HCT116 (cell line): ENCODE measurements at regions not wholly inside any gene's neighbourhood (a gene's known extent, or its start where the extent isn't known, plus 50 kb on each side); places are given as distances from the start of the nearest gene placed in this dataset.

Source experiments
- ATAC-seq: fragments of 200-7000 bp; cut with Tn5 transposase; 2 replicates; pipeline ENCODE4 v1.9.1; 2020; ENCODE audit warnings: mild to moderate bottlenecking, moderate library complexity
- BruUV-seq: library from RNA; stranded (reverse); fragments of 400-500 nt; replicated peaks from 2 replicates; lab custom pipeline; 2021; lab: Mats Ljungman, UMichigan
- CTCF ChIA-PET: fragments of 300-600 bp; sonication (Branson Sonifier 250); formaldehyde crosslinking; loops from one replicate; lab custom pipeline; 2021; ENCODE audit warnings: antibody characterized with exemption; lab: Charles Lee
- POLR2A ChIA-PET: fragments of 300-600, 350-600 bp; sonication (Branson Sonifier 250); formaldehyde crosslinking; loops from one replicate; lab custom pipeline; 2021; ENCODE audit warnings: antibody characterized with exemption; lab: Charles Lee
- RAD21 ChIA-PET, 2 experiments: fragments of 300-600 bp; sonication (Branson Sonifier 250); formaldehyde crosslinking; loops; one replicate each; lab custom pipeline; 2023; ENCODE audit warnings: low total read pairs in 2 of 2; ENCODE audit not compliant: uncharacterized antibody in 2 of 2, unreplicated experiment in 2 of 2, low non-redundant PET in 1 of 2; lab: Charles Lee
- DNase-seq: peaks from one replicate; pipeline ENCODE4 v3.0.0-alpha.2; 2010; ENCODE audit warnings: low read depth, low spot score
- H2AFZ ChIP-seq: fragments of 200-600 bp; shearing (Covaris generic), sonication (generic); 2 replicates; pipeline ENCODE4 v1.6.1; 2017; ENCODE audit warnings: low read depth, mixed run types, mixed read lengths, antibody characterized with exemption, low read length; ENCODE audit not compliant: poor library complexity, severe bottlenecking
- H3K27ac ChIP-seq: 2 replicates; pipeline ENCODE4 v1.5.1; 2012; ENCODE audit warnings: low read depth, low read length
- H3K27me3 ChIP-seq: fragments of 200-600 bp; sonication (generic); 2 replicates; pipeline ENCODE4 v1.6.1; 2016; ENCODE audit warnings: mixed run types, low read length, mixed read lengths; ENCODE audit not compliant: insufficient read depth
- H3K36me3 ChIP-seq, 2 experiments: fragments of 200-500 bp in 1 of 2; fragments of 200-600 bp in 1 of 2; sonication (Bioruptor generic) in 1 of 2; sonication (generic) in 1 of 2; 2 replicates each; pipeline versions ENCODE4 v1.5.1 to v1.6.1; 2014 to 2016; ENCODE audit warnings: low read length in 2 of 2, inconsistent platforms in 1 of 2, mixed read lengths in 1 of 2, mixed run types in 1 of 2; ENCODE audit not compliant: insufficient read depth in 2 of 2, control insufficient read depth in 1 of 2
- H3K4me1 ChIP-seq, 2 experiments: fragments of 200-600 bp in 1 of 2; sonication (generic) in 1 of 2; 2 replicates each; pipeline versions ENCODE4 v1.5.1 to v1.6.1; 2012 to 2017; ENCODE audit warnings: low read length in 2 of 2, inconsistent platforms in 1 of 2, mild to moderate bottlenecking in 1 of 2, mixed read lengths in 1 of 2, mixed run types in 1 of 2, moderate library complexity in 1 of 2; ENCODE audit not compliant: insufficient read depth in 2 of 2, control insufficient read depth in 1 of 2
- H3K4me2 ChIP-seq: fragments of 200-600 bp; sonication (generic); 2 replicates; pipeline ENCODE4 v1.6.1; 2017; ENCODE audit warnings: mixed run types, low read length, mixed read lengths
- H3K4me3 ChIP-seq, 2 experiments: fragments of 200-600 bp in 1 of 2; sonication (generic) in 1 of 2; replicated peaks in 1 of 2; 2 replicates each; pipeline ENCODE4 v1.5.1; 2011 to 2016; ENCODE audit warnings: low read length in 2 of 2, control low read depth in 1 of 2, low read depth in 1 of 2, mild to moderate bottlenecking in 1 of 2, mixed read lengths in 1 of 2, mixed run types in 1 of 2
- H3K79me2 ChIP-seq: fragments of 200-600 bp; sonication (generic); 2 replicates; pipeline ENCODE4 v1.6.1; 2017; ENCODE audit warnings: mild to moderate bottlenecking, mixed run types, low read length, moderate library complexity, mixed read lengths; ENCODE audit not compliant: insufficient read depth
- H3K9ac ChIP-seq: fragments of 200-600 bp; sonication (generic); 2 replicates; pipeline ENCODE4 v1.6.1; 2016; ENCODE audit warnings: low read length, mixed read lengths
- H3K9me2 ChIP-seq: fragments of 200-600 bp; sonication (generic), shearing (Covaris generic); 2 replicates; pipeline ENCODE4 v1.6.1; 2017; ENCODE audit warnings: mixed run types, mild to moderate bottlenecking, moderate library complexity; ENCODE audit not compliant: insufficient read depth
- H3K9me3 ChIP-seq, 2 experiments: fragments of 200-500 bp in 1 of 2; fragments of 200-600 bp in 1 of 2; sonication (Bioruptor generic) in 1 of 2; sonication (generic) in 1 of 2; 2 replicates each; pipeline ENCODE4 v1.6.1; 2014 to 2017; ENCODE audit warnings: low read length in 2 of 2, mixed read lengths in 2 of 2, inconsistent platforms in 1 of 2, low read depth in 1 of 2, mild to moderate bottlenecking in 1 of 2, mixed run types in 1 of 2, moderate library complexity in 1 of 2; ENCODE audit not compliant: control insufficient read depth in 1 of 2, insufficient read depth in 1 of 2
- H4K20me1 ChIP-seq: fragments of 200-600 bp; sonication (generic), shearing (Covaris generic); 2 replicates; pipeline ENCODE4 v1.6.1; 2017; ENCODE audit warnings: mixed run types, mild to moderate bottlenecking, moderate library complexity; ENCODE audit not compliant: insufficient read depth
- ATF3 ChIP-seq: IDR thresholded peaks from 2 replicates; pipeline ENCODE4 v1.6.1; 2012
- CBX3 ChIP-seq: IDR thresholded peaks from 2 replicates; pipeline ENCODE4 v1.6.1; 2012; ENCODE audit warnings: low read depth
- EGR1 ChIP-seq: IDR thresholded peaks from 2 replicates; pipeline ENCODE4 v1.6.1; 2012; ENCODE audit warnings: low read depth
- ELF1 ChIP-seq: IDR thresholded peaks from 2 replicates; pipeline ENCODE4 v1.6.1; 2012; ENCODE audit warnings: low read depth, borderline replicate concordance
- EZH2phosphoT487 ChIP-seq: fragments of 200-600 bp; IDR thresholded peaks from 2 replicates; pipeline ENCODE4 v1.6.1; 2018; ENCODE audit warnings: antibody characterized with exemption, borderline replicate concordance
- FOSL1 ChIP-seq: IDR thresholded peaks from 2 replicates; pipeline ENCODE4 v1.6.1; 2012; ENCODE audit warnings: low read depth
- JUND ChIP-seq: IDR thresholded peaks from 2 replicates; pipeline ENCODE4 v1.6.1; 2012
- POLR2AphosphoS5 ChIP-seq: IDR thresholded peaks from 2 replicates; pipeline ENCODE4 v1.6.1; 2011; ENCODE audit warnings: mild to moderate bottlenecking, low read depth, low read length, moderate library complexity
- RAD21 ChIP-seq: IDR thresholded peaks from 2 replicates; pipeline ENCODE4 v1.6.1; 2012; ENCODE audit warnings: low read depth, mild to moderate bottlenecking
- SP1 ChIP-seq: IDR thresholded peaks from 2 replicates; pipeline ENCODE4 v1.6.1; 2012; ENCODE audit warnings: low read depth
- SRF ChIP-seq: IDR thresholded peaks from 2 replicates; pipeline ENCODE4 v1.6.1; 2012; ENCODE audit warnings: low read depth
- TCF7L2 ChIP-seq: IDR thresholded peaks from 2 replicates; pipeline ENCODE4 v1.7.0; 2011; ENCODE audit warnings: borderline replicate concordance, inconsistent platforms; ENCODE audit not compliant: insufficient read depth, insufficient read length; ENCODE audit errors: extremely low read depth
- YY1 ChIP-seq: IDR thresholded peaks from 2 replicates; pipeline ENCODE4 v1.6.1; 2011; ENCODE audit warnings: low read length, low read depth, moderate library complexity, mild to moderate bottlenecking; ENCODE audit not compliant: insufficient replicate concordance; ENCODE audit errors: extremely low read depth
- ZFX ChIP-seq: fragments of 450-650 bp; IDR thresholded peaks from 2 replicates; pipeline ENCODE4 v1.6.1; 2017
- ZNF274 ChIP-seq: fragments of 200-500 bp; sonication (Bioruptor generic); IDR thresholded peaks from 2 replicates; pipeline ENCODE4 v1.6.1; 2014; ENCODE audit warnings: mild to moderate bottlenecking, low read depth, low read length, inconsistent platforms
- intact Hi-C: fragments of 100-400 bp; cut with micrococcal nuclease; formaldehyde crosslinking; loops from 2 replicates; pipeline ENCODE4 v1.10.0; 2022
- TF ChIP-seq, protein P1 (sequence below): IDR thresholded peaks from 2 replicates; pipeline ENCODE4 v1.6.1; 2012

DNA sequence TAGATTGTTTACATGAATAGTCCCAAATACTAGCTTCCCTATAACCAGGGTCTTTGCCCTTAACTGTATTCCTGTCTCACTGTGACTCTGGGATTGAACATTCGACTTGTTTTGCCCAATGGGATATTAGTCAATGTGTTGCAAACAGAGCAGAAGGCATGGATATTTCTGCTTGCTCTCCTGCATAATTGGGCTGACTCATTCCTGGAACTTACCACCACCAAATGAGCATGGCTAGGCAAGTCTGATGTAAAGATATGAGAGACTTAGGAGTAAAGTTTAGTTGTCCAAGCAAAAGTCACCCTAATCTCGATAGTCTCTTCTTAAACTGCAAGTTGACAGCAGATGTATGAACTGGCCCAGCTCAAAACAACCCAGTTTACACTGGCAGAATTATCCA lies 273.5 kb upstream of the CCNG1 start:
- H3K9me2 ChIP-seq: no peaks in the 10 kb centered on the region
- H3K9me3 ChIP-seq: no peaks in the 10 kb centered on the region
- intact Hi-C loops: no loop called here
- no peak overlapping the region for H3K27ac ChIP-seq
- ChIA-PET CTCF (no interaction called here), POLR2A (no interaction called here), RAD21 (no interaction called here)
- H4K20me1 ChIP-seq: no peaks in the 10 kb centered on the region
- no peaks in the 10 kb centered on the region for H3K36me3 ChIP-seq
- BruUV-seq: no TSS peak
- H3K4me1 ChIP-seq: no peaks in the 10 kb centered on the region
- no peaks in the 10 kb centered on the region for H3K79me2 ChIP-seq
- ATAC-seq: no peak
- no peak overlapping the region for H3K4me3 ChIP-seq
- H2AFZ ChIP-seq: no peak overlapping the region
- no peaks in the 10 kb centered on the region for H3K27me3 ChIP-seq
- no peak overlapping the region for H3K9ac ChIP-seq
- H3K4me2 ChIP-seq: no peak overlapping the region
- no peak for DNase-seq
- TF ChIP-seq RAD21 (no peak), ZFX (no peak), ZNF274 (no peak), ATF3 (no peak), FOSL1 (no peak), YY1 (no peak), EZH2phosphoT487 (no peak), EGR1 (no peak), JUND (no peak), TCF7L2 (no peak), POLR2AphosphoS5 (no peak), SRF (no peak), ELF1 (no peak), CBX3 (no peak), SP1 (no peak)
- TF ChIP-seq, protein P1, sequence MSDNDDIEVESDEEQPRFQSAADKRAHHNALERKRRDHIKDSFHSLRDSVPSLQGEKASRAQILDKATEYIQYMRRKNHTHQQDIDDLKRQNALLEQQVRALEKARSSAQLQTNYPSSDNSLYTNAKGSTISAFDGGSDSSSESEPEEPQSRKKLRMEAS: no peak
